GM20431 (cell line): ENCODE measurements at regions not wholly inside any gene's neighbourhood (a gene's known extent, or its start where the extent isn't known, plus 50 kb on each side); places are given as distances from the start of the nearest gene placed in this dataset.

ENCODE experiments used
- in situ Hi-C: fragments of 300-500 bp; cut with MseI, MboI; formaldehyde crosslinking; loops from one replicate; pipeline ENCODE4 v1.15.0; 2020; ENCODE audit warnings: low sequenced_read_pairs; ENCODE audit not compliant: unreplicated experiment

- in situ Hi-C loops, result no loop called here
Measured at GRCh38 chr4:165609653-165610052, 230.8 kb downstream of the CPE start.

- in situ Hi-C loops, result no loop called here
Measured at GRCh38 chr4:165610679-165611437, 232.1 kb downstream of the CPE start.

- in situ Hi-C loops, result no loop called here
Measured at GRCh38 chr4:165612936-165613335, 234.1 kb downstream of the CPE start.

GRCh38 chr4:165613581-165613980 lies 234.8 kb downstream of the CPE start:
- in situ Hi-C loops, result no loop called here

- in situ Hi-C loops, result no loop called here
Measured at GRCh38 chr4:165620913-165621312, 242.1 kb downstream of the CPE start.

- in situ Hi-C loops, result no loop called here
Measured at GRCh38 chr4:165621983-165622382, 243.2 kb downstream of the CPE start.

GRCh38 chr4:165625281-165625680 lies 246.5 kb downstream of the CPE start:
- in situ Hi-C loops, result no loop called here

- in situ Hi-C loops, result no loop called here
Measured at GRCh38 chr4:165626316-165626715, 246.7 kb upstream of the TLL1 start.

- in situ Hi-C loops, result no loop called here
Measured at GRCh38 chr4:165627128-165627527, 245.9 kb upstream of the TLL1 start.

GRCh38 chr4:165627548-165627947 lies 245.5 kb upstream of the TLL1 start:
- in situ Hi-C loops, result no loop called here

GRCh38 chr4:165628572-165628971 lies 244.5 kb upstream of the TLL1 start:
- in situ Hi-C loops, result no loop called here

- in situ Hi-C loops, result no loop called here
Measured at GRCh38 chr4:165630671-165631070, 242.4 kb upstream of the TLL1 start.

GRCh38 chr4:165631208-165631894 lies 241.7 kb upstream of the TLL1 start:
- in situ Hi-C loops, result no loop called here

- in situ Hi-C loops, result no loop called here
Measured at GRCh38 chr4:165631912-165632311, 241.1 kb upstream of the TLL1 start.

GRCh38 chr4:165634766-165635165 lies 238.3 kb upstream of the TLL1 start:
- in situ Hi-C loops, result no loop called here

GRCh38 chr4:165635381-165635780 lies 237.7 kb upstream of the TLL1 start:
- in situ Hi-C loops, result no loop called here

GRCh38 chr4:165635951-165636350 lies 237.1 kb upstream of the TLL1 start:
- in situ Hi-C loops, result no loop called here

- in situ Hi-C loops, result no loop called here
Measured at GRCh38 chr4:165651901-165652300, 221.1 kb upstream of the TLL1 start.

GRCh38 chr4:165654556-165654955 lies 218.5 kb upstream of the TLL1 start:
- in situ Hi-C loops, result no loop called here

- in situ Hi-C loops, result no loop called here
Measured at GRCh38 chr4:165656399-165656798, 216.6 kb upstream of the TLL1 start.

GRCh38 chr4:165656829-165657490 lies 216.1 kb upstream of the TLL1 start:
- in situ Hi-C loops, result no loop called here
